ENCODE measurements at regions not wholly inside any gene's neighbourhood (a gene's known extent, or its start where the extent isn't known, plus 50 kb on each side); places are given as distances from the start of the nearest gene placed in this dataset.

GRCh38 chr10:111686796-111687195 is 496.8 kb downstream of the GPAM start:
- no peak overlapping the region for H3K9ac ChIP-seq (ENCODE audit: low read length)
- H3K79me2 ChIP-seq (ENCODE audit: low read length) = no peaks in the 10 kb centered on the region
- H3K9me2 ChIP-seq (replicated peaks; ENCODE audit: insufficient read depth, low read length) = no peaks in the 10 kb centered on the region
- DNase-seq = no peak
- no peaks in the 10 kb centered on the region for H4K20me1 ChIP-seq (ENCODE audit: insufficient read depth, low read depth, low read length)
- H3K9me3 ChIP-seq (ENCODE audit: low read length) = no peaks in the 10 kb centered on the region
- H3K27ac ChIP-seq (ENCODE audit: low read length) = no peak overlapping the region
- no peaks in the 10 kb centered on the region for H3K36me3 ChIP-seq (ENCODE audit: insufficient read depth, low read length)
- no peak overlapping the region for H2AFZ ChIP-seq (ENCODE audit: low read length)
- H3K27me3 ChIP-seq (ENCODE audit: low read length) = no peaks in the 10 kb centered on the region
- no peak overlapping the region for H3K4me3 ChIP-seq (ENCODE audit: low read length)
- no peaks in the 10 kb centered on the region for H3K4me1 ChIP-seq (ENCODE audit: low read length)
- H3K4me2 ChIP-seq (ENCODE audit: low read depth, low read length, poor library complexity, severe bottlenecking) = no peak overlapping the region

GRCh38 chr10:111698711-111699110 is 484.9 kb downstream of the GPAM start:
- Histone ChIP-seq H3K9ac (ENCODE audit: low read length) (no peak overlapping the region), H3K79me2 (ENCODE audit: low read length) (no peaks in the 10 kb centered on the region), H3K4me3 (ENCODE audit: low read length) (no peak overlapping the region), H3K27ac (ENCODE audit: low read length) (no peak overlapping the region), H2AFZ (ENCODE audit: low read length) (no peak overlapping the region), H3K36me3 (ENCODE audit: insufficient read depth, low read length) (no peaks in the 10 kb centered on the region), H3K9me3 (ENCODE audit: low read length) (no peaks in the 10 kb centered on the region), H4K20me1 (ENCODE audit: insufficient read depth, low read depth, low read length) (no peaks in the 10 kb centered on the region), H3K27me3 (ENCODE audit: low read length) (no peaks in the 10 kb centered on the region), H3K4me2 (ENCODE audit: low read depth, low read length, poor library complexity, severe bottlenecking) (no peak overlapping the region), H3K9me2 (replicated peaks; ENCODE audit: insufficient read depth, low read length) (no peaks in the 10 kb centered on the region), H3K4me1 (ENCODE audit: low read length) (no peaks in the 10 kb centered on the region)
- no peak for DNase-seq

GRCh38 chr10:111703986-111704385 is 479.6 kb downstream of the GPAM start:
- Histone ChIP-seq H3K4me3 (ENCODE audit: low read length) (no peak overlapping the region), H3K79me2 (ENCODE audit: low read length) (no peaks in the 10 kb centered on the region), H3K9ac (ENCODE audit: low read length) (no peak overlapping the region), H3K9me2 (replicated peaks; ENCODE audit: insufficient read depth, low read length) (no peaks in the 10 kb centered on the region), H3K9me3 (ENCODE audit: low read length) (no peaks in the 10 kb centered on the region), H3K27ac (ENCODE audit: low read length) (no peak overlapping the region), H3K27me3 (ENCODE audit: low read length) (no peaks in the 10 kb centered on the region), H2AFZ (ENCODE audit: low read length) (no peak overlapping the region), H3K4me1 (ENCODE audit: low read length) (peaks cover 5% of the 10 kb centered on the region), H4K20me1 (ENCODE audit: insufficient read depth, low read depth, low read length) (no peaks in the 10 kb centered on the region), H3K36me3 (ENCODE audit: insufficient read depth, low read length) (no peaks in the 10 kb centered on the region), H3K4me2 (ENCODE audit: low read depth, low read length, poor library complexity, severe bottlenecking) (no peak overlapping the region)
- DNase-seq = no peak

GRCh38 chr10:111705021-111705420 is 478.5 kb downstream of the GPAM start:
- Histone ChIP-seq H3K4me2 (ENCODE audit: low read depth, low read length, poor library complexity, severe bottlenecking) (no peak overlapping the region), H3K9ac (ENCODE audit: low read length) (no peak overlapping the region), H3K9me2 (replicated peaks; ENCODE audit: insufficient read depth, low read length) (no peaks in the 10 kb centered on the region), H3K79me2 (ENCODE audit: low read length) (no peaks in the 10 kb centered on the region), H3K36me3 (ENCODE audit: insufficient read depth, low read length) (no peaks in the 10 kb centered on the region), H4K20me1 (ENCODE audit: insufficient read depth, low read depth, low read length) (no peaks in the 10 kb centered on the region), H3K4me3 (ENCODE audit: low read length) (no peak overlapping the region), H3K27ac (ENCODE audit: low read length) (no peak overlapping the region), H3K27me3 (ENCODE audit: low read length) (no peaks in the 10 kb centered on the region), H3K9me3 (ENCODE audit: low read length) (no peaks in the 10 kb centered on the region), H2AFZ (ENCODE audit: low read length) (no peak overlapping the region), H3K4me1 (ENCODE audit: low read length) (peaks cover 5% of the 10 kb centered on the region)
- DNase-seq = no peak

- H3K9ac ChIP-seq (ENCODE audit: low read length) = no peak overlapping the region
- peaks cover 5% of the 10 kb centered on the region for H3K4me1 ChIP-seq (ENCODE audit: low read length)
- no peaks in the 10 kb centered on the region for H3K9me2 ChIP-seq (replicated peaks; ENCODE audit: insufficient read depth, low read length)
- no peaks in the 10 kb centered on the region for H4K20me1 ChIP-seq (ENCODE audit: insufficient read depth, low read depth, low read length)
- no peak overlapping the region for H3K4me3 ChIP-seq (ENCODE audit: low read length)
- no peaks in the 10 kb centered on the region for H3K9me3 ChIP-seq (ENCODE audit: low read length)
- no peaks in the 10 kb centered on the region for H3K79me2 ChIP-seq (ENCODE audit: low read length)
- no peak for DNase-seq
- no peak overlapping the region for H3K4me2 ChIP-seq (ENCODE audit: low read depth, low read length, poor library complexity, severe bottlenecking)
- H3K27ac ChIP-seq (ENCODE audit: low read length) = no peak overlapping the region
- H3K36me3 ChIP-seq (ENCODE audit: insufficient read depth, low read length) = no peaks in the 10 kb centered on the region
- no peak overlapping the region for H2AFZ ChIP-seq (ENCODE audit: low read length)
- H3K27me3 ChIP-seq (ENCODE audit: low read length) = no peaks in the 10 kb centered on the region
Measured at GRCh38 chr10:111706331-111706730, 477.2 kb downstream of the GPAM start.

GRCh38 chr10:111707076-111707475 is 476.5 kb downstream of the GPAM start:
- Histone ChIP-seq H2AFZ (ENCODE audit: low read length) (no peak overlapping the region), H3K9me3 (ENCODE audit: low read length) (no peaks in the 10 kb centered on the region), H3K36me3 (ENCODE audit: insufficient read depth, low read length) (no peaks in the 10 kb centered on the region), H3K27me3 (ENCODE audit: low read length) (no peaks in the 10 kb centered on the region), H3K4me2 (ENCODE audit: low read depth, low read length, poor library complexity, severe bottlenecking) (no peak overlapping the region), H3K4me3 (ENCODE audit: low read length) (no peak overlapping the region), H3K4me1 (ENCODE audit: low read length) (peaks cover 5% of the 10 kb centered on the region), H3K9ac (ENCODE audit: low read length) (no peak overlapping the region), H4K20me1 (ENCODE audit: insufficient read depth, low read depth, low read length) (no peaks in the 10 kb centered on the region), H3K79me2 (ENCODE audit: low read length) (no peaks in the 10 kb centered on the region), H3K9me2 (replicated peaks; ENCODE audit: insufficient read depth, low read length) (no peaks in the 10 kb centered on the region), H3K27ac (ENCODE audit: low read length) (no peak overlapping the region)
- no peak for DNase-seq

- no peaks in the 10 kb centered on the region for H4K20me1 ChIP-seq (ENCODE audit: insufficient read depth, low read depth, low read length)
- H3K27me3 ChIP-seq (ENCODE audit: low read length) = no peaks in the 10 kb centered on the region
- no peak for DNase-seq
- no peak overlapping the region for H3K9ac ChIP-seq (ENCODE audit: low read length)
- no peaks in the 10 kb centered on the region for H3K36me3 ChIP-seq (ENCODE audit: insufficient read depth, low read length)
- H3K9me3 ChIP-seq (ENCODE audit: low read length) = no peaks in the 10 kb centered on the region
- no peaks in the 10 kb centered on the region for H3K9me2 ChIP-seq (replicated peaks; ENCODE audit: insufficient read depth, low read length)
- no peaks in the 10 kb centered on the region for H3K4me1 ChIP-seq (ENCODE audit: low read length)
- H3K27ac ChIP-seq (ENCODE audit: low read length) = no peak overlapping the region
- no peak overlapping the region for H3K4me2 ChIP-seq (ENCODE audit: low read depth, low read length, poor library complexity, severe bottlenecking)
- no peak overlapping the region for H3K4me3 ChIP-seq (ENCODE audit: low read length)
- H3K79me2 ChIP-seq (ENCODE audit: low read length) = no peaks in the 10 kb centered on the region
- H2AFZ ChIP-seq (ENCODE audit: low read length) = no peak overlapping the region
Measured at GRCh38 chr10:111709603-111710002, 474.0 kb downstream of the GPAM start.

GRCh38 chr10:111716032-111716431 is 467.5 kb downstream of the GPAM start:
- no peaks in the 10 kb centered on the region for H3K9me2 ChIP-seq (replicated peaks; ENCODE audit: insufficient read depth, low read length)
- peaks cover 6% of the 10 kb centered on the region; the same call in 1 of the 2 replicates for H3K9me3 ChIP-seq (ENCODE audit: low read length)
- H3K4me1 ChIP-seq (ENCODE audit: low read length) = no peaks in the 10 kb centered on the region
- H3K36me3 ChIP-seq (ENCODE audit: insufficient read depth, low read length) = no peaks in the 10 kb centered on the region
- H3K9ac ChIP-seq (ENCODE audit: low read length) = no peak overlapping the region
- H3K27me3 ChIP-seq (ENCODE audit: low read length) = 0 out of 2 replicates have a peak, but pooled peaks cover 2% of the 10 kb centered on the region
- H3K4me2 ChIP-seq (ENCODE audit: low read depth, low read length, poor library complexity, severe bottlenecking) = no peak overlapping the region
- no peak overlapping the region for H3K4me3 ChIP-seq (ENCODE audit: low read length)
- no peak overlapping the region for H2AFZ ChIP-seq (ENCODE audit: low read length)
- no peak overlapping the region for H3K27ac ChIP-seq (ENCODE audit: low read length)
- DNase-seq = no peak
- H4K20me1 ChIP-seq (ENCODE audit: insufficient read depth, low read depth, low read length) = no peaks in the 10 kb centered on the region
- no peaks in the 10 kb centered on the region for H3K79me2 ChIP-seq (ENCODE audit: low read length)

- H4K20me1 ChIP-seq (ENCODE audit: insufficient read depth, low read depth, low read length) = no peaks in the 10 kb centered on the region
- no peaks in the 10 kb centered on the region for H3K27me3 ChIP-seq (ENCODE audit: low read length)
- H3K9me2 ChIP-seq (replicated peaks; ENCODE audit: insufficient read depth, low read length) = no peaks in the 10 kb centered on the region
- H2AFZ ChIP-seq (ENCODE audit: low read length) = no peak overlapping the region
- no peak overlapping the region for H3K27ac ChIP-seq (ENCODE audit: low read length)
- H3K36me3 ChIP-seq (ENCODE audit: insufficient read depth, low read length) = no peaks in the 10 kb centered on the region
- no peaks in the 10 kb centered on the region for H3K9me3 ChIP-seq (ENCODE audit: low read length)
- no peak overlapping the region for H3K4me2 ChIP-seq (ENCODE audit: low read depth, low read length, poor library complexity, severe bottlenecking)
- H3K4me1 ChIP-seq (ENCODE audit: low read length) = no peaks in the 10 kb centered on the region
- no peak for DNase-seq
- no peak overlapping the region for H3K9ac ChIP-seq (ENCODE audit: low read length)
- no peak overlapping the region for H3K4me3 ChIP-seq (ENCODE audit: low read length)
- H3K79me2 ChIP-seq (ENCODE audit: low read length) = no peaks in the 10 kb centered on the region
Measured at GRCh38 chr10:111724121-111724520, 459.4 kb downstream of the GPAM start.

Measured in Karpas-422 (cell line).